ENCODE measurements at regions not wholly inside any gene's neighbourhood (a gene's known extent, or its start where the extent isn't known, plus 50 kb on each side); places are given as distances from the start of the nearest gene placed in this dataset.

DNA sequence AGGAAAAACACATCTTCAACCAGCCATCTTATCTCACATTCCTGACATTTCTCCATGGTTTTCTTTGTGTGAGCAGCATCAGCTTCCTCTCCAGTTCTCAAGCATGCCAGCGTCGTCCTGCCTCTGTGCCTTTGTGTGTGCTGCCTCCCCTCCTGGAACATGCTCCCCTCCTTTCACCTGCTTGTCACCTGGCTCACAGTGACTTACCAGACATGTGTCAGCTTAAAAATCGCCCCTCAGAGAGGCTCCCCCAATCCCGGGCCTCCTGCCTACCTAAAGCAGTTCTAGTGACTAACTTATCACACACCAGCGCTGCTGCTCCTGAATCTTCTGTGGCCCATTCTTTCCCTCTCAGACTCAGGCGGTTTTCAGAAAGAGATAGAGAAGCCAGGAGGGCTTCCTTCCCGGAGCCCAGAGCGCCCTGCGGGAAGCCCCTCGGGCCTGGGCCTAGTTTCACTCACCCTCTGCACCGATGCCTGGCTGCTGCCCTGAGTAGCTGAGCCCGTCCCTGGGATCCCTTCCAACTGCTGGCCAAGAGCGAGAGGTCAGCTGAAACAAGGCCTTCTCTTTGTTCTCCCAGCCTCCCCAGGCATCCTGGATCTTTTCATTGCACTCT, 51.1 kb upstream of the MVB12B start:
- H3K4me3 Mint-ChIP-seq (ENCODE audit: unreplicated experiment) = no peak overlapping the region
- H3K36me3 Mint-ChIP-seq (ENCODE audit: unreplicated experiment) = peaks cover 3% of the 10 kb centered on the region
- no peaks in the 10 kb centered on the region for H3K4me1 Mint-ChIP-seq (ENCODE audit: unreplicated experiment)
- H3K27me3 Mint-ChIP-seq (ENCODE audit: unreplicated experiment) = peaks cover 23% of the 10 kb centered on the region
- TF ChIP-seq CTCF (IDR thresholded peaks at IDR 0.05) = no peak
- peak; percentile 57 for DNase-seq (ENCODE audit: extremely low spot score, unreplicated experiment)
- peaks cover 25% of the 10 kb centered on the region for H3K9me3 Mint-ChIP-seq (ENCODE audit: unreplicated experiment)
- H3K27ac Mint-ChIP-seq (ENCODE audit: unreplicated experiment) = no peak overlapping the region

GRCh38 chr9:126276056-126276728, 50.4 kb upstream of the MVB12B start:
- peak; percentile 75 for DNase-seq (ENCODE audit: extremely low spot score, unreplicated experiment)
- TF ChIP-seq CTCF (IDR thresholded peaks at IDR 0.05) = no peak
- no peak overlapping the region for H3K4me3 Mint-ChIP-seq (ENCODE audit: unreplicated experiment)
- peaks cover 3% of the 10 kb centered on the region for H3K36me3 Mint-ChIP-seq (ENCODE audit: unreplicated experiment)
- H3K27me3 Mint-ChIP-seq (ENCODE audit: unreplicated experiment) = peaks cover 29% of the 10 kb centered on the region
- peaks cover 25% of the 10 kb centered on the region for H3K9me3 Mint-ChIP-seq (ENCODE audit: unreplicated experiment)
- no peak overlapping the region for H3K27ac Mint-ChIP-seq (ENCODE audit: unreplicated experiment)
- H3K4me1 Mint-ChIP-seq (ENCODE audit: unreplicated experiment) = no peaks in the 10 kb centered on the region
